ENCODE measurements at regions not wholly inside any gene's neighbourhood (a gene's known extent, or its start where the extent isn't known, plus 50 kb on each side); places are given as distances from the start of the nearest gene placed in this dataset.
"Not testable (repeated sequence)": the region's sequence is repeated elsewhere in the genome, so short reads cannot be mapped to it uniquely, and the experiment has no call there.

GRCh38 chr6:113208726-113209125, 648.4 kb upstream of the MARCKS start:
- no peak for DNase-seq

GRCh38 chr6:113209315-113209714, 647.8 kb upstream of the MARCKS start:
- no peak for DNase-seq

GRCh38 chr6:113211170-113211569, 646.0 kb upstream of the MARCKS start:
- no peak for DNase-seq

GRCh38 chr6:113219783-113220182, 637.4 kb upstream of the MARCKS start:
- DNase-seq = no peak

GRCh38 chr6:113220832-113221231, 636.3 kb upstream of the MARCKS start:
- DNase-seq = no peak

- no peak for DNase-seq
Measured at GRCh38 chr6:113221850-113222249, 635.3 kb upstream of the MARCKS start.

GRCh38 chr6:113246186-113246585, 611.0 kb upstream of the MARCKS start:
- DNase-seq = no peak

- no peak for DNase-seq
Measured at GRCh38 chr6:113248532-113248931, 608.6 kb upstream of the MARCKS start.

- DNase-seq = not testable (repeated sequence)
Measured at GRCh38 chr6:113254194-113254593, 603.0 kb upstream of the MARCKS start.

GRCh38 chr6:113258771-113259170, 598.4 kb upstream of the MARCKS start:
- DNase-seq = no peak

GRCh38 chr6:113271437-113271836, 585.7 kb upstream of the MARCKS start:
- DNase-seq = no peak

GRCh38 chr6:113276601-113277000, 580.5 kb upstream of the MARCKS start:
- DNase-seq = no peak

GRCh38 chr6:113277111-113277510, 580.0 kb upstream of the MARCKS start:
- DNase-seq = no peak

GRCh38 chr6:113281014-113281413, 576.1 kb upstream of the MARCKS start:
- no peak for DNase-seq

- DNase-seq = no peak
Measured at GRCh38 chr6:113281431-113281830, 575.7 kb upstream of the MARCKS start.

GRCh38 chr6:113287396-113287795, 569.7 kb upstream of the MARCKS start:
- no peak for DNase-seq

- no peak for DNase-seq
Measured at GRCh38 chr6:113288409-113288808, 568.7 kb upstream of the MARCKS start.

GRCh38 chr6:113289166-113289565, 568.0 kb upstream of the MARCKS start:
- no peak for DNase-seq

GRCh38 chr6:113290684-113291083, 566.5 kb upstream of the MARCKS start:
- no peak for DNase-seq

GRCh38 chr6:113291751-113292445, 565.2 kb upstream of the MARCKS start:
- no peak for DNase-seq

GRCh38 chr6:113292646-113293422, 564.3 kb upstream of the MARCKS start:
- no peak for DNase-seq

- no peak for DNase-seq
Measured at GRCh38 chr6:113293423-113293740, 563.8 kb upstream of the MARCKS start.

- no peak for DNase-seq
Measured at GRCh38 chr6:113299531-113299930, 557.6 kb upstream of the MARCKS start.

GRCh38 chr6:113301651-113302050, 555.5 kb upstream of the MARCKS start:
- no peak for DNase-seq

Data from renal pelvis (tissue), 1 donor.